GM18519 (cell line): ENCODE measurements at regions not wholly inside any gene's neighbourhood (a gene's known extent, or its start where the extent isn't known, plus 50 kb on each side); places are given as distances from the start of the nearest gene placed in this dataset.

Source experiments
- ATAC-seq: cut with Tn5 transposase; IDR thresholded peaks from one replicate; pipeline ENCODE4 v1.9.1; 2021; ENCODE audit warnings: mild to moderate bottlenecking, moderate library complexity; ENCODE audit not compliant: unreplicated experiment, low FRiP score

GRCh38 chr18:75574187-75574586 lies 146.7 kb upstream of the SMIM21 start:
- ATAC-seq: no peak

- no peak for ATAC-seq
Observed at GRCh38 chr18:75563150-75563549, 135.6 kb upstream of the SMIM21 start.

GRCh38 chr18:75562216-75562615 lies 134.7 kb upstream of the SMIM21 start:
- ATAC-seq: no peak

- ATAC-seq: no peak
Observed at GRCh38 chr18:75558790-75559189, 131.3 kb upstream of the SMIM21 start.

GRCh38 chr18:75556841-75557240 lies 129.3 kb upstream of the SMIM21 start:
- ATAC-seq: no peak

GRCh38 chr18:75554644-75555185 lies 127.2 kb upstream of the SMIM21 start:
- ATAC-seq: no peak

GRCh38 chr18:75554176-75554575 lies 126.7 kb upstream of the SMIM21 start:
- no peak for ATAC-seq

- no peak for ATAC-seq
Observed at GRCh38 chr18:75553021-75553420, 125.5 kb upstream of the SMIM21 start.

- ATAC-seq: no peak
Observed at GRCh38 chr18:75551071-75551470, 123.6 kb upstream of the SMIM21 start.

- no peak for ATAC-seq
Observed at GRCh38 chr18:75548353-75548905, 120.9 kb upstream of the SMIM21 start.

- no peak for ATAC-seq
Observed at GRCh38 chr18:75546964-75547363, 119.5 kb upstream of the SMIM21 start.

- ATAC-seq: no peak
Observed at GRCh38 chr18:75545189-75545588, 117.7 kb upstream of the SMIM21 start.

GRCh38 chr18:75544496-75544895 lies 117.0 kb upstream of the SMIM21 start:
- ATAC-seq: no peak

GRCh38 chr18:75544051-75544481 lies 116.6 kb upstream of the SMIM21 start:
- ATAC-seq: no peak

GRCh38 chr18:75538727-75539126 lies 111.2 kb upstream of the SMIM21 start:
- ATAC-seq: no peak

GRCh38 chr18:75533950-75534349 lies 106.4 kb upstream of the SMIM21 start:
- no peak for ATAC-seq

GRCh38 chr18:75533209-75533608 lies 105.7 kb upstream of the SMIM21 start:
- ATAC-seq: no peak

- ATAC-seq: no peak
Observed at GRCh38 chr18:75531851-75532459, 104.5 kb upstream of the SMIM21 start.

GRCh38 chr18:75531212-75531850 lies 103.8 kb upstream of the SMIM21 start:
- ATAC-seq: no peak

- no peak for ATAC-seq
Observed at GRCh38 chr18:75530566-75531211, 103.2 kb upstream of the SMIM21 start.

GRCh38 chr18:75530118-75530517 lies 102.6 kb upstream of the SMIM21 start:
- no peak for ATAC-seq
